22Rv1 (cell line): ENCODE measurements at regions not wholly inside any gene's neighbourhood (a gene's known extent, or its start where the extent isn't known, plus 50 kb on each side); places are given as distances from the start of the nearest gene placed in this dataset.

Experiments
- H3K27ac ChIP-seq: fragments of 450-650 bp; 2 replicates; pipeline ENCODE4 v1.5.1; 2017
- ZFX ChIP-seq: fragments of 450-650 bp; IDR thresholded peaks from 2 replicates; pipeline ENCODE4 v1.6.1; 2017; ENCODE audit warnings: antibody characterized with exemption, borderline replicate concordance
- TF ChIP-seq, protein P1 (sequence below): fragments of 450-650 bp; IDR thresholded peaks from 2 replicates; pipeline ENCODE4 v1.5.1; 2017; ENCODE audit warnings: mild to moderate bottlenecking

DNA sequence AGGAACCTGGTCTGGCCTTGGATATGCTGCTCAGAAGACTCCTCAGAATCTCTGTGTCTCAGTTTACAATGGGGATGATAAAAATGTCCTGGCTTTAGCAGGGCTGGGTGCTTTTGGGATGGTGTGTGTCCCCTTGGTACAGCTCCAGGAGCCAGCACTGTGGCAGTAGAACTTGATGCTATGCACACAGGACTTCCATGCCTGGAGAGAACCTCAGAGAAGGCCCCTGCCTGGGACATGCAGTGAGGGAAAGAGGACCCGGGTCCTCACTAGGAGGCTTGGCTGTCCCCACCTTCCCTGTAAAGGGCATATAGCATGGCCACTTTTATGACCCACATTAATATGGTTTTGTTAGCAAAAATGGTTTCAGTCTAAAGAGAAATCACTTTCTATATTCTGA lies 100.5 kb downstream of the GLRX3 start:
- no peak overlapping the region for H3K27ac ChIP-seq
- TF ChIP-seq, protein P1, sequence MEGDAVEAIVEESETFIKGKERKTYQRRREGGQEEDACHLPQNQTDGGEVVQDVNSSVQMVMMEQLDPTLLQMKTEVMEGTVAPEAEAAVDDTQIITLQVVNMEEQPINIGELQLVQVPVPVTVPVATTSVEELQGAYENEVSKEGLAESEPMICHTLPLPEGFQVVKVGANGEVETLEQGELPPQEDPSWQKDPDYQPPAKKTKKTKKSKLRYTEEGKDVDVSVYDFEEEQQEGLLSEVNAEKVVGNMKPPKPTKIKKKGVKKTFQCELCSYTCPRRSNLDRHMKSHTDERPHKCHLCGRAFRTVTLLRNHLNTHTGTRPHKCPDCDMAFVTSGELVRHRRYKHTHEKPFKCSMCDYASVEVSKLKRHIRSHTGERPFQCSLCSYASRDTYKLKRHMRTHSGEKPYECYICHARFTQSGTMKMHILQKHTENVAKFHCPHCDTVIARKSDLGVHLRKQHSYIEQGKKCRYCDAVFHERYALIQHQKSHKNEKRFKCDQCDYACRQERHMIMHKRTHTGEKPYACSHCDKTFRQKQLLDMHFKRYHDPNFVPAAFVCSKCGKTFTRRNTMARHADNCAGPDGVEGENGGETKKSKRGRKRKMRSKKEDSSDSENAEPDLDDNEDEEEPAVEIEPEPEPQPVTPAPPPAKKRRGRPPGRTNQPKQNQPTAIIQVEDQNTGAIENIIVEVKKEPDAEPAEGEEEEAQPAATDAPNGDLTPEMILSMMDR, result no peak
- TF ChIP-seq ZFX, result no peak

DNA sequence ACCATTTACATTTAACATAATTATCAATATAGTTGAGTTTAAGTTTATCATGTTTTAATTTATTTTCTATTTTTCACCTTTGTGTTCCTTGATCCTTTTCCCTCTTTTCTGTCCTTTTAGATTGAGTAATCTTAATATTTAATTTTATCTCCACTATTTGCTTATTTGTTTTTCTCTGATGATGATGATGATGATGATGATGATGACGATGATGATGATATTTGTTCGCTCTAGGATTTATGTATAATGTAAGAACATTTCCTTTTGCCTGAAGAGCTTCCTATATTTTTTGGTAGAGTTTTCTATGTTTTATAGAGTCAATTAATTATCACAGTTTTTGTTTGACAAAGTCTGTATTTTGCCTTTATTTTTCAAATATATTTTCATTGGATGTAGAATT lies 104.2 kb downstream of the GLRX3 start:
- TF ChIP-seq, protein P1, result no peak
- TF ChIP-seq ZFX, result no peak
- no peak overlapping the region for H3K27ac ChIP-seq

DNA sequence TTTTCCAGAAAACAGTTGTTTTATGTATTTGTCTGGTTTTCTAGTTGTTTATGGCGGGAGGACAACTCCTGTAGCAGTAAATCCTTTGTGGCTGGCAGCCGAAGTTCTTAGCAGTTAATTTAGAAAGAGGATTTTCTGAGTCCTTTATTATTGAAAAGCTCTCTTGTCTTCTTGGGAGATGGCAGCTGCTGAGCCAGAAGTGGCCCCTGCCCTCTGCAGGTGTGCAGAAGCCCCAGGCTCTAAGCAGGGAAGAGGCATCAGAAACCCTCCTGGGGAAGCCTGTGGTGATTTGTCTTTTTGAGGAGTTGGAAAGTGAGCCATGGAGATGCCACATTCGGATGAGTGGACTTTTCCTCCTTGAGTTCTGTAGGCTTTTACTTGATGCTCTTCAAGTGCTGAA lies 106.3 kb downstream of the GLRX3 start:
- H3K27ac ChIP-seq, result no peak overlapping the region
- TF ChIP-seq, protein P1, result no peak
- TF ChIP-seq ZFX, result no peak

- no peak for TF ChIP-seq ZFX
- TF ChIP-seq, protein P1, result no peak
- no peak overlapping the region for H3K27ac ChIP-seq
Measured at GRCh38 chr10:130243015-130243414, 106.8 kb downstream of the GLRX3 start.

DNA sequence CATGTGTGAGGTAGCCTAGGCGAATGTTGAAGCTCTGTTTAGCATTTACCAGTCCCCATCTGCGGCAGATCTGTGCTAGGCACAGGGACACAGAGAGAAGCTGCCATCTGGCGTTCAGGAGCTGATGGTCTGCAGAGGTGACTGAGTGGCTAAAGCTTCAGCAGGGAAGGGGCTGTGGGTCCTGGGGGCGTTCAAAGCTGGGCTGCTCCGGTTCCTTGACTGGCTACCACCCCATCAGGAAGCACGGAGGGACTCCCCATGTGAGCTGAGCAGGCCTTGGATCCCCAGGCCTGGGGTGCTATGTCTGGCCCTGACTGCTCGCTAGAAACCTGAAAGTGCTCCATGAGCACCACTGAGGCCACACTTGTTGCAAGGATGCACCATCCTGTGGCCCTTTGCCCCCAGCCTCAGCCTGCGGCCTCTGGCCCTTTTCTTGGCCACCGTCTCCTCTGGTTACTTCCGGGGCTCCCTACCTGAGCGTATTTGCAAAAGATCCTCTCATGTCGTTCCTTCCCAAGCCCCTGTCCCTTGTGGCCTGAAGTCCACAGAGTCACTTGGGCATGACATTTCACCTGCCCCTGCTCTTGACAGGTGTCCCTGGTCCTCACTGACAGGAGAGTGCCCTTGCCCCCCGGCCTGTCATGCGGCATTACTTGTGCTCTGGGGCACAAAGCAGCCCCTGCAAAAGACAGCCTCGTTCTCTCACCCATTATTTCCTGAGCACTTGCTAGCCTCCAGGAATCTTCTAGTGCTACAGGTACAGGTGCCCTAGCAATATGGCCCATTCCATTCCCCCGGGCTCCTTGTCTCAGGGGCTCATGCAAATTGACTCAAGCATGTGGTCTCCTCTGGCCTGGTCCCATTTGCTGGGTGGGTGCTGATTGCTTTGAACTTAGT lies 108.1 kb downstream of the GLRX3 start:
- TF ChIP-seq ZFX, result no peak
- TF ChIP-seq, protein P1, result no peak
- no peak overlapping the region for H3K27ac ChIP-seq

GRCh38 chr10:130244928-130245495 lies 108.8 kb downstream of the GLRX3 start:
- H3K27ac ChIP-seq, result no peak overlapping the region
- TF ChIP-seq, protein P1, result no peak
- no peak for TF ChIP-seq ZFX

GRCh38 chr10:130246113-130246512 lies 109.9 kb downstream of the GLRX3 start:
- no peak overlapping the region for H3K27ac ChIP-seq
- TF ChIP-seq ZFX, result no peak
- TF ChIP-seq, protein P1, result no peak
